ENCODE measurements at regions not wholly inside any gene's neighbourhood (a gene's known extent, or its start where the extent isn't known, plus 50 kb on each side); places are given as distances from the start of the nearest gene placed in this dataset.

DNA sequence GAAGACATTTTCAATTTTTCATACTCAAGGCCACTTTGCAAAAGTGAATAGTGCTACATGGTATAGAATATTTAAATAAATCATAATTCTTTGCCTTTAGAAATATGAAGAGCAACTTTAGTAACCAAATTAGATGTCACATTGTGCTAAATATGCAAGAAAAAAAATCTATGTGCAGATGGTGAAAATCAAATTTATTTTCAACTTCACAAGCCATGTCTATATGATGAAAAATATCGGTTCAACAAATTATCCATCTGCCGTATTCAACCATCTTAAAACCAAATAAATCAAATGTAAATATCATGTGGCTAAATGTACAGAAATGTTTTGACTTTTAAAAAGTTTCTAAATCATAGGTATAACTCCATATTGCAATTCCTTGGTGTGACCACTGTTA is 398.2 kb downstream of the PABPC4L start:
- TF ChIP-seq, protein P1, sequence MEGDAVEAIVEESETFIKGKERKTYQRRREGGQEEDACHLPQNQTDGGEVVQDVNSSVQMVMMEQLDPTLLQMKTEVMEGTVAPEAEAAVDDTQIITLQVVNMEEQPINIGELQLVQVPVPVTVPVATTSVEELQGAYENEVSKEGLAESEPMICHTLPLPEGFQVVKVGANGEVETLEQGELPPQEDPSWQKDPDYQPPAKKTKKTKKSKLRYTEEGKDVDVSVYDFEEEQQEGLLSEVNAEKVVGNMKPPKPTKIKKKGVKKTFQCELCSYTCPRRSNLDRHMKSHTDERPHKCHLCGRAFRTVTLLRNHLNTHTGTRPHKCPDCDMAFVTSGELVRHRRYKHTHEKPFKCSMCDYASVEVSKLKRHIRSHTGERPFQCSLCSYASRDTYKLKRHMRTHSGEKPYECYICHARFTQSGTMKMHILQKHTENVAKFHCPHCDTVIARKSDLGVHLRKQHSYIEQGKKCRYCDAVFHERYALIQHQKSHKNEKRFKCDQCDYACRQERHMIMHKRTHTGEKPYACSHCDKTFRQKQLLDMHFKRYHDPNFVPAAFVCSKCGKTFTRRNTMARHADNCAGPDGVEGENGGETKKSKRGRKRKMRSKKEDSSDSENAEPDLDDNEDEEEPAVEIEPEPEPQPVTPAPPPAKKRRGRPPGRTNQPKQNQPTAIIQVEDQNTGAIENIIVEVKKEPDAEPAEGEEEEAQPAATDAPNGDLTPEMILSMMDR (IDR thresholded peaks at IDR 0.05), result no peak
- no peak for TF ChIP-seq POLR2A (IDR thresholded peaks at IDR 0.05)
